NK-92 treated with Interleukin-12 subunit alpha and Interleukin-12 subunit beta, amount 100 ng/mL, for 24 hours (cell line): ENCODE measurements at regions not wholly inside any gene's neighbourhood (a gene's known extent, or its start where the extent isn't known, plus 50 kb on each side); places are given as distances from the start of the nearest gene placed in this dataset.
"Not testable (repeated sequence)": the region's sequence is repeated elsewhere in the genome, so short reads cannot be mapped to it uniquely, and the experiment has no call there.

Source experiments
- DNase-seq: peaks from one replicate; lab custom pipeline; 2025; lab: John Stamatoyannopoulos, UW

GRCh38 chr7:19957664-19958063, 184.2 kb upstream of the TMEM196 start:
- no peak for DNase-seq

- not testable (repeated sequence) for DNase-seq
These were observed 180.7 kb upstream of the TMEM196 start for GRCh38 chr7:19954166-19954565.

DNA sequence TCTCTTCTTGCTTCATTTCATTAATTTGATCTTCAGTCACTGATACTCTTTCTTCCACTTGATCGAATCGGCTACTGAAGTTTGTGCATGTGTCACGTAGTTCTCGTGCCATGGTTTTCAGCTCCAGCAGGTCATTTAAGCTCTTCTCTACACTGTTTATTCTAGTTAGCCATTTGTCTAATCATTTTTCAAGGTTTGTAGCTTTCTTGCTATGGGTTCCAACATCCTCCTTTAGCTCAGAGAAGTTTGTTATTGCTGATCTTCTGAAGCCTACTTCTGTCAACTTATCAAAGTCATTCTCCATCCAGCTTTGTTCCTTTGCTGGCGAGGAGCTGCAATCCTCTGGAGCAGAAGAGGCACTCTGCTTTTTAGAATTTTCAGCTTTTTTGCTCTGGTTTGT, 180.0 kb upstream of the TMEM196 start:
- not testable (repeated sequence) for DNase-seq

- no peak for DNase-seq
These were observed 174.7 kb upstream of the TMEM196 start for GRCh38 chr7:19948160-19948559.

DNA sequence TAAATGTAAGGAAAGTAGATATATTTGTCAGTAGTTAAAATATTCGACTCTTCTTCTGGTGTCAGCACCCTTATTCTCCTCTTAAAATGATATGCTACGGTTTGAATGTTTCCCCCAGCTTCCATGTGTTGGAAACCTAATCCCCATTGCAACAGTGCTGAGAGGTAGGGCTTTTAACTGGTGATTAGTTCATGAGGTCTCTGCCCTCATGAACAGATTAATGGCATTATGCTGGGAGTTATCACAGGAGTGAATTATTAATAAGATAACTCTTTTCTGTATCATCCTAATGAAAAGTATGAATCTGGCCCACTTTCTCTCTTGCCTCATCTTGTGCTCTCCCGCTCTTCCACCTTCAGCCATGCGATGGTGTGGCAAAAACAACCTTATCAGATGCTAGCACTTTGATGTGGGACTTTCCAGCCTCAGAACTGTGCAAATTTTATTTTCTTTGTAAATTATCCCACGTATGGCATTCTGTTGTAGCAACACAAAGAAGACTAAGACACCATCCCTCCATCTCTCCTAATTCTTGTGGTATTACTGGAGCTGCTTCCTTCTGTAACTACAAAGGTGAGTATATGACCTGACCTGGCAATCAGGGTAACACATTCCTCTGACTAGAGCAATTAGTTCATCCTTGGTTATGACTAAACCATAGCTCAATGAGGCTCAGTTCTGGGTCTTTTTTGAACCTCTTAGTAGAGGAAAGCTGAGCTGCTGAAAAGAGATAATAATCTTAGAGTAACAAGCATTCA, 171.1 kb upstream of the TMEM196 start:
- no peak for DNase-seq

GRCh38 chr7:19939746-19940145, 166.3 kb upstream of the TMEM196 start:
- DNase-seq, result no peak

GRCh38 chr7:19932549-19933249, 159.3 kb upstream of the TMEM196 start:
- DNase-seq, result no peak

DNA sequence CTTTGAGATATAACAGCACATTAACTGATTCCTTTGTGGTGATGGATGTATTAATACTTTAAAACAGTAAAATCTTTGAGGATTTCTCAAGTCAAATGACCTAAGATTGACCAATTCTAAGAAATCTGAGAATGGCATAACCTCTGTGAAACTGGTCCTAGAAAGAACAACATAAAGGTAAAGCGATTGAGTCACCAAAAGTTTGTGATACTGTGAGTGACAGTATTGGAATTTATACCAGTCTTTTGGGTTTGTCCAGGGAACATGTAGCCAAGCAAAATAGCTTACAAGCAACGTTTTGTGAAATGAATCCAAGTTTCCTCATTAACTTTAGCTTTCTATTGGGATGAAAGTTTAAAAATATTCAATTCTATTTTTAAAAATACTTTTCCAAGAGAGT, 157.4 kb upstream of the TMEM196 start:
- DNase-seq, result no peak

DNA sequence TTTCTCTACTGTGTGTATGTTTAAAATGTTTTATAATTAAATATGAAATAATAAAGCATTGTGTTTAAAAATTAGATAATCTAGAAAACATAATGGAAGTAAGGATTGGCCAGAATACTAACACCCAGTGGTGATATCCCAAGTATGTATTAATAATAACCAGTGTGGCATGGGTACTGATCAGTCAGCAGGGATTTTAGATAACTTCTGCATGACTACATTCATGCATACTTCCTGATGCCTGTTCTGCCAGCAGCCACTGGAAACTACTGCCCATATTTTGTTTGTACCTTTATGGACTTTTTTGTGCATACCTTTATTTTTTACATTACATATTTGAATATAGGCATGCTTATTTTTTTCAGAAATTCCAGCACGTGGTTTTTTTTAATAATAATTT, 156.6 kb upstream of the TMEM196 start:
- DNase-seq, result no peak

DNA sequence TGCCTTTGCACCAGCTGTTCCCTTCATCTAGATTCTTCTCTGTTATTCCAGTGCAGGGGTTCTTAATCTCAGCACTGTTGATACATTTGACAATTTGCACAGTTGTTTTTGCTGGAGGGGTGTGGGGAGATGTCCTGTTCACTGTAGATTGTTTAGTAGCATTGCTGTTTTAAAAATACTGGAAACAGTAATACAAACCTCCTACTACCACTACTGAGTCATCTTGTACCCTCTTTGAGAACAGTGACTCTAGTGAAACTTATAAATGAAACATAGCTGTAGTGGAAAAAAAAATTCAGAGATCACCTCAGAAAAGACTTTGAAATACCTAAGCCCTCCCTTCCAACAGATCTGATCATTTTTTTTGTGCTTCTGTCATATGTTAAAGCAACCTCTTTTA, 154.8 kb upstream of the TMEM196 start:
- no peak for DNase-seq

DNA sequence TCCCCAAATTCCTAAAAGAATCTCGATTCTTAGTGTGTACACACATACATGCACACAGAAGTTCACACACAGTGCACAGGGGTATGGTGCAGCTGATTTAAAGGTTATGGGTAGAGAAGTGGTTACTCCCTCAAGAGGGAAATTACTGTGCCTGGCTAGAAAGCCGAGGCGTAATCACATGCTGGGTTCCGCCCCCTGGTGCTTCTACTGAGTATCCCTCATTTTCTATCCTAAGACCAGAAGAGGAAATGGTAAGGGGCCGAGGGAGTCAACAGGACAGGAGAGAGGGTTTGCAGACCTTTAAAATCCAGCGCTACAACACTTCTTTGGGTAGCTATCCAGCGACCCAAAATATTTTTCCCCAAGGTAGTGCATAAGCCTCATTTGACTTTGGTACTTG, 147.3 kb upstream of the TMEM196 start:
- no peak for DNase-seq

GRCh38 chr7:19920166-19920565, 146.7 kb upstream of the TMEM196 start:
- no peak for DNase-seq

GRCh38 chr7:19919261-19920095, 146.1 kb upstream of the TMEM196 start:
- no peak for DNase-seq

GRCh38 chr7:19916046-19916445, 142.6 kb upstream of the TMEM196 start:
- no peak for DNase-seq

DNA sequence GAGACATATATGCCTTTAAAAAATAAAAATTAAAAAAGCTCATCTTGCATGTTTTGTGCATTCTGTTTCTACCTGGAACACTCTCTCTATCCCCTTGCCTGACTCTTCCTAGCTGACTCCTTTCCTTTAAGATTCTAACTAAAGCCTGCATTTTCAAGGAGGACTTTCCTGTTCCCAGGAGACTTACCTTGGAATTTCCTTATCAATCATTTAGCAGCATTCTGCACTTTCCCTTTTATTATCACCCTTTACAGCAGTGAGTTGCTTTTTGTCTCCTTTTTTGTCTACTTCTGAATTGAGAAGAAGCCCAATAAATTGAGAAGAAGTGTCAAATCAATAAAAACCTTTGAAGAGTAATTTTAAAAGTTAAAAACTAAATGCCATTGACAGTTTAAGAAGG, 142.2 kb upstream of the TMEM196 start:
- no peak for DNase-seq

GRCh38 chr7:19914866-19915265, 141.4 kb upstream of the TMEM196 start:
- DNase-seq, result no peak

DNA sequence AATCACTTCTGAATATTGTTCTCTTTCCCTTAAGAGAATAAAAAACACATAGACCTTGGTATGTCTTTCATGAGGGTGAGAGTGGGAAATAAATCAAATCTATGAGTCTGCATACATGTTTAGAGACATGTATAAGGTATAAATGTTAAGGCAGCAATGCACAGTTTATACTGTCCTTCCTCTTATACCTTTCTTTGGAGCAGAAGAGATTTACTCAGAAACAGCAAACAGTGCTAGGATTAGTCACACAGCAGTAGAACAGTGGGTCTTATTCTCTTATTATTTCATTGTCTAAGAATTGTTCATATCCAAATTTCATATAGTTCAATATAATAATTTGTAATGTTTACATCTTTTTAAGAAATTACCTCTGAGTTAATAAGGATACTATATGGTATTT, 126.7 kb upstream of the TMEM196 start:
- no peak for DNase-seq

- no peak for DNase-seq
These were observed 126.1 kb upstream of the TMEM196 start for GRCh38 chr7:19899529-19899928.

- DNase-seq, result not testable (repeated sequence)
These were observed 109.5 kb upstream of the TMEM196 start for GRCh38 chr7:19882893-19883292.

DNA sequence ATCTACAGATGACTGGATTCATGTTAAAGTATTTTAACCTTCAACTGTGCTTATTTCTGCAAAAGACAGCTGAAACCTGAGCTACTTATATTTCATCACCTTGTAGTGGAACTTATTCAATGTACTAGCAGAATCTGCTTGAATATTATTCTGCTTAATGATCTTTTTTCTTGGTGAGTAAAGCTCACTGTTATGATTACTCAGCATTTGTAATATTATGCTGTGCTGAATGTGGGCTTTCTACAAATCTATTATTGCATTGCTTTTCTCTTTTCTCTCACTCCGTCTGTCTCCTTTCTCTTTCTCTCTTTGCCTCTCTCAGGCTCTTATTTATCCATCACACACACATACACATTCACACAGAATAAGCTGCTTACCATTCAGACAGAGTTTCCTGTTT, 98.7 kb upstream of the TMEM196 start:
- DNase-seq, result no peak

- no peak for DNase-seq
These were observed 97.7 kb upstream of the TMEM196 start for GRCh38 chr7:19871102-19871501.

DNA sequence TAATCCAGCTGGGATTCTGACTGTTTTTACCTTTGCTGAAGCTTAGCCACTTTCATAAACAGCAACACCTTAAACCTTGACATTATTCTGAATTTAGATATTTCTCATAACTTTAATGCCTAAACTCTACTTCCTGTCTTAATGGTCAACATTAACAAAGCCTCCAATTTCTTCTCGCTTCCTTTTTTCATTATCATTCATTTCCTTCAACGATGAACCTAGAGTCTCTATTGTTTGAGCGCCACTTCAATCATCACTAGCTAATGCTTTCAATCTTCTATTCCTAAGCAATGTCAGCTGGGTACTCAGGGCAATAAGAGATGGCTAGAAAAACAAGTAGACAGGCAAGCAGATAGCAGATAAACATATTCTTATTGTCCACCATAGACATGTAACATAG, 96.6 kb upstream of the TMEM196 start:
- no peak for DNase-seq
